Ramos (cell line): ENCODE measurements at regions not wholly inside any gene's neighbourhood (a gene's known extent, or its start where the extent isn't known, plus 50 kb on each side); places are given as distances from the start of the nearest gene placed in this dataset.

Experiments
- in situ Hi-C: fragments of 300-500 bp; cut with MboI; formaldehyde crosslinking; loops from one replicate; pipeline ENCODE4 v1.14.3; 2022; ENCODE audit warnings: low sequenced_read_pairs; ENCODE audit not compliant: unreplicated experiment

- in situ Hi-C loops, result no loop called here
These were observed 69.8 kb upstream of the TCF4 start for GRCh38 chr18:55657572-55658331.

- in situ Hi-C loops, result no loop called here
These were observed 67.0 kb upstream of the TCF4 start for GRCh38 chr18:55654986-55655385.

GRCh38 chr18:55651236-55651635 is 63.2 kb upstream of the TCF4 start:
- in situ Hi-C loops, result no loop called here

GRCh38 chr18:55650363-55650870 is 62.4 kb upstream of the TCF4 start:
- in situ Hi-C loops, result no loop called here

- in situ Hi-C loops, result no loop called here
These were observed 59.3 kb upstream of the TCF4 start for GRCh38 chr18:55647331-55647730.

- in situ Hi-C loops, result no loop called here
These were observed 54.2 kb upstream of the TCF4 start for GRCh38 chr18:55642191-55642590.

- in situ Hi-C loops, result no loop called here
These were observed 53.5 kb upstream of the TCF4 start for GRCh38 chr18:55641486-55641885.
